ENCODE measurements at regions not wholly inside any gene's neighbourhood (a gene's known extent, or its start where the extent isn't known, plus 50 kb on each side); places are given as distances from the start of the nearest gene placed in this dataset.
"Not testable (repeated sequence)": the region's sequence is repeated elsewhere in the genome, so short reads cannot be mapped to it uniquely, and the experiment has no call there.

- DNase-seq, result no peak
Observed at GRCh38 chr16:86872833-86873232, 294.5 kb downstream of the FOXL1 start.

- DNase-seq, result no peak
Observed at GRCh38 chr16:86874141-86874540, 295.8 kb downstream of the FOXL1 start.

- no peak for DNase-seq
Observed at GRCh38 chr16:86876499-86876898, 298.1 kb downstream of the FOXL1 start.

- DNase-seq, result no peak
Observed at GRCh38 chr16:86877108-86877507, 298.8 kb downstream of the FOXL1 start.

GRCh38 chr16:86877835-86878234, 299.5 kb downstream of the FOXL1 start:
- no peak for DNase-seq

- no peak for DNase-seq
Observed at GRCh38 chr16:86878236-86879080, 300.1 kb downstream of the FOXL1 start.

- DNase-seq, result no peak
Observed at GRCh38 chr16:86879268-86879667, 300.9 kb downstream of the FOXL1 start.

- DNase-seq, result no peak
Observed at GRCh38 chr16:86880316-86881117, 302.2 kb downstream of the FOXL1 start.

GRCh38 chr16:86881118-86881510, 302.8 kb downstream of the FOXL1 start:
- DNase-seq, result no peak

GRCh38 chr16:86881861-86882273, 303.5 kb downstream of the FOXL1 start:
- no peak for DNase-seq

- DNase-seq, result no peak
Observed at GRCh38 chr16:86882586-86883280, 304.4 kb downstream of the FOXL1 start.

GRCh38 chr16:86883583-86884389, 305.4 kb downstream of the FOXL1 start:
- no peak for DNase-seq

- DNase-seq, result no peak
Observed at GRCh38 chr16:86884390-86884650, 306.0 kb downstream of the FOXL1 start.

GRCh38 chr16:86885139-86885538, 306.8 kb downstream of the FOXL1 start:
- DNase-seq, result no peak

GRCh38 chr16:86886651-86887050, 308.3 kb downstream of the FOXL1 start:
- DNase-seq, result no peak

GRCh38 chr16:86887416-86887815, 309.1 kb downstream of the FOXL1 start:
- DNase-seq, result no peak

GRCh38 chr16:86888231-86889053, 310.1 kb downstream of the FOXL1 start:
- no peak for DNase-seq

- not testable (repeated sequence) for DNase-seq
Observed at GRCh38 chr16:86889054-86889366, 310.7 kb downstream of the FOXL1 start.

GRCh38 chr16:86889974-86890373, 311.6 kb downstream of the FOXL1 start:
- no peak for DNase-seq

GRCh38 chr16:86891121-86891520, 312.8 kb downstream of the FOXL1 start:
- DNase-seq, result no peak

GRCh38 chr16:86891631-86892030, 313.3 kb downstream of the FOXL1 start:
- DNase-seq, result no peak

- no peak for DNase-seq
Observed at GRCh38 chr16:86892509-86892908, 314.2 kb downstream of the FOXL1 start.
